ENCODE measurements at regions not wholly inside any gene's neighbourhood (a gene's known extent, or its start where the extent isn't known, plus 50 kb on each side); places are given as distances from the start of the nearest gene placed in this dataset.

DNA sequence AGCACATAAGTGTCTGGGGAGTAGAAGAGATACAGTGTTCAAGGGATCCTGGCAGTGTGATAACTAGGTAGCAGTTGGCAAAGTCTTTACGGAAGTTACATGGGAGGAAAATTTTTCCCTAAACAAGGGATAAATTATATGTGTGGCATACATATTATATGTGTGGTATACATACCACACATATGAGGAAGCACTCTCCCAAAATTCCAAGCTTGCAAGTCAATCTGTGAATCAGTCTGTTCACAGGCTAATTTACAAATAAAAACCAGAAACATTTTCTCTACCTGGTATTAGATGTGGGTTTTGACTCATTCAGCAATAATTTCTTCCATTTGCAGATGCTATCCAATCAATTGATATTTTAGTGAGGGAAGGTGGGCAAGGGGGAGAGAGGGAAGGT lies 110.0 kb downstream of the ISOC1 start:
- no peak for TF ChIP-seq YY1 (IDR thresholded peaks at IDR 0.05; ENCODE audit: insufficient read depth, insufficient read length)
- TF ChIP-seq ZNF274 (IDR thresholded peaks at IDR 0.05; ENCODE audit: low read depth, low read length), result no peak
- TF ChIP-seq SUZ12 (IDR thresholded peaks at IDR 0.05; ENCODE audit: extremely low read depth, insufficient read depth, insufficient read length), result no peak
